T1000 (cell line): ENCODE measurements at regions not wholly inside any gene's neighbourhood (a gene's known extent, or its start where the extent isn't known, plus 50 kb on each side); places are given as distances from the start of the nearest gene placed in this dataset.

Experiments
- DNase-seq: peaks from one replicate; lab custom pipeline; 2025; ENCODE audit warnings: mixed read lengths; lab: John Stamatoyannopoulos, UW

DNA sequence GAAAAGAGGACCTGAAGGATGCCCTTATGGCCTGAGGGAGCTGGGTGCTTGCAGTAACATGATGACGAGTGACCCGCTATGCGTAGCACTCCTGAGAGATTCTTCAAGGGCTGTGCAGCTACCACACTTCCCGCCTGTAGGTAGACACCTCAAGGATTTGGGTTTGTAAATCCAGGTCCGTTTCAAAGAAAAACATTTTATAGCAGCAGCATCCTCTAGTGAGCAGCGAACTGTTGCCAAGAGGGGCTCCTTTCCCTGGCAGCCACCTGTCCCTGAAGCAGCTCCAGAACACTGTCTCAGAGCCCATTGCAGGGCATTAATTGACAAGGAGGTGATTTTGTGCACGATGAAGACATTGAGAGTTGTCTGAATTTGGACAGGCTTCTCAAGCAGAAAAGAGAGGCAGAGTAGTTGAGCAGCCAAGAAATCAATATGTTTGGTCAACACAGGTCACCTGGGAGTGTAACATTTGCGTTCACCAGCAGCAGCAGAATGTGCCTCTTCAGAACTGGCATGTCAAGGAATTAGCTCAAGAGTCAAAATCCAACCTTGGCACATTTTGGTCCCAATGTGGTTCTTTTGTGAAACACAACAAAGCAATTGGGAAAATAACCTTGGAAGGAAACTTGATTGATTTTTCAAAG is 209.8 kb upstream of the MTNR1B start:
- no peak for DNase-seq

DNA sequence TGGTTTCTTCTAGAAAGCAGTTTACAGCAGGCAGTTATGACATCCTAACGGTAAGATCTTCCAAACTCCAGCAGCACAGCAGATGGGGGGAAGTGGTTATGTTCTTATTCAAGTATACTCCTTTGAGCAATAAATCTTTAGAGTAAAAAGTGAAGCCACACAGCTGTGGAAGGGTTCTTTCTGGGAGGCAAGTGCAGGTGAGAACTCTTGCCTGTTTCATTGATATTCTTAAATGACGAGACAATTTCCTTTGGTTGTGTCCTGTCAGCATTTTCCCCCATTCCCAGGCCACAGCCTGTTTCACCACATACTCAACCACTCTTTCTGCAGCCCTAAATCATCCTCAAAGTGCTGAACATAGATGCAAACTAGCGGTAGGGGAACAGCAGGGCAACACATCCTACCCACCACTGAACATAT is 207.3 kb upstream of the MTNR1B start:
- no peak for DNase-seq

DNA sequence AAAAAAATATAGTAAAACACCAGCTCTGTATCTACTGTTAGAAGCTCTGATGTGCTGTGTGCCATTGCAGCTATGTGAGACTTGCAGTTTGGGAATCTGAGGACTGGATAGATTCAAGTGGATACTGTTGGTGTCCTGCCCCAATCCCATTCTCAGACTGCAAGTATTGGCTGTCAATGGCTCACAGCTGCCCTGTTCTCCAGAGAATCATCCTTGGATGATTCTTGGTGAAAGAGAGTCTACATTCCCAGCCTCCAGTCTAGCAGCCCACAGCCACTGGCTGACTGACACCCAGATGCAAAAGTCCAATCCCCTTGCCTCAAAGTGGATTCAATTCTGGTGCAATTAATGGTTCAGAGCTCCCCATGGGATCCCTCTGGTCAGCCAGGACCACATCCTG is 206.1 kb upstream of the MTNR1B start:
- DNase-seq, result no peak

DNA sequence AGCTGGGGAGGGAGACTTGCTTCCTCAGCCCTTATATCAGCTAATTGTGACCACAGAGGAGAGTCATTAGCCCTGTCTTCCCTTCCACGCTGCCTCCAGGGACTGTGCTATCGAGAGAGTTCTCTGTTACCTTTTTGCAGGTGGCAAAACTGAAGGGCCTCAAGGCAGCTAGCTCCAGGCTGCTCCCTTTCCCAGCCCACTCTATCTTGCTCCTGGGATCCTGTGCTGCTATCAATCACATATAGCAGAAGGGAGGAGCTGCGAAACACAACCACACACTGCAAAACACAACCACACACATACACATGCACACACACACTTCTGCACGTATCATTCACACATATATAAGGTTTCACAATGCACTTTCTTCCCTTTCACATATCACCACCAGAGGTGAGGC is 205.3 kb upstream of the MTNR1B start:
- no peak for DNase-seq

DNA sequence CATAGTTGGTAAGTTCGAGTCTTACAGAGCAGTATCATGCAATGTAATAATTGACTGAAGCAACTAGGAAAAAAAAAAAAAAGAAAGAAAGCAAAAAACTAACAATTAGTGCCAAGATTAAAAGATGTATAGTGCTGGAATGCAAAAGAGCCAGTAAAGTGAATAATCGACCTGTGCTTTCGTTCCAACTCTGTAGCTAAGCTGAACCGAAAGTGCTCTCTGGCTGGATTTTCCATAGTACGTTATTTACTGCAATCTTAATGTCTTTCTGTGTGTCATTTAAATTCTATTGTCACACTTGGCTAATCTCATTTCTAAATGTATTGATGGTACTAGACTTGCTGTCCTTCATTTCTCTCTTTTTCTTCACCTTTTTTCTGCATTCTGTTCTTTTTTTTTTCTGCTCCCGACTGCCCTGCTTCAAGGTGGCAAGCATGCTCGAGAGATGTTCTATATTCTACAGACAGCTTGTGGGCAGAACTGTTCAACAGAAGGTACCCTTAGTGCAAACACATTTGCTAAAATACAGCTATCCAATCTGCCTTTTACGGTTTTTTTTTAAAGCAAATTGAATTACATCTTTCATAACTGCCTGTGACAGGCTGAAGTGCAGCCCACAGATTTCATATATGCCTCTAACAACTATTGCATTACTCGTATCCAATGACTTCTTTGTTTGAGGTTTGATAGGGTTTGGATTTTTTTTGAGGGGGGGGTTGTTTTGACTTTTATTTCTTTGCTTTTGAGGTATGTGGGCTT is 204.2 kb upstream of the MTNR1B start:
- DNase-seq, result no peak

DNA sequence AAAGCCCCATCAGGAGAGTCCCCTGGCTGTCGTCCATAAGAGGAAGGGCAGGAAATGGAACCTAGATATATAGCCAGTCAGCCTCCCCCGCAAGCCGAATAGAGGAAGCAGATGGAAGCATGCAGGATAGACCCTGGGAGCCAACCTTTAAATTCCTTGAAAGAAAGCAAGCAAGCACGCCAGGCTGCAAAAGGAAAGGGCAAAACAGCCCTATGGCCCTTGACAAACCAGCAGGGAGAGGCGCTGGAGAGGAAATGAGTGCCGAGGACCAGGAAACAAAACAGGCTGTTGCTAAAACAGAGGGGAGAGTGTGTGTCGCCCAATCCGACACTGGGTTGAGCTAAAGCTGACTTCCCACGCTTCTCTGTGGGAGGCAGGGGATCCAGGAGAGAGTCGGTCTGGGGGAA is 203.5 kb upstream of the MTNR1B start:
- DNase-seq, result no peak

DNA sequence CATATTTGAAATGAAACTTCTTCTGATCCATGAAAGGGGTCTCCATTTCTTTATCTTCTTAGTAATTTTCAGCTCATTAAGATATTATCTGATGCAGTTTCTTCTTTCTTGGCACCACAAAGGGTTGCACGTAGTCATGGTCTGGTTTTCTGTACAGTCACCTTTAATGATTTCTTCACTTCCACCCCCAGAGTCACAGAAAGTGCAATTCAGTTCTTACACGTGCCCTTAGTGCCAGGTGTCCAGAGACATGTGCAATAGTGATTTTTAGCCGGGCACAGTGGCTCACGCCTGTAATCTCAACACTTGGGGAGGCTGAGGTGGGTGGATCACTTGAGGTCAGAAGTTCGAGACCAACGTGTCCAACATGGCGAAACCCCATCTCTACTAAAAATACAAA is 202.8 kb upstream of the MTNR1B start:
- DNase-seq, result no peak

DNA sequence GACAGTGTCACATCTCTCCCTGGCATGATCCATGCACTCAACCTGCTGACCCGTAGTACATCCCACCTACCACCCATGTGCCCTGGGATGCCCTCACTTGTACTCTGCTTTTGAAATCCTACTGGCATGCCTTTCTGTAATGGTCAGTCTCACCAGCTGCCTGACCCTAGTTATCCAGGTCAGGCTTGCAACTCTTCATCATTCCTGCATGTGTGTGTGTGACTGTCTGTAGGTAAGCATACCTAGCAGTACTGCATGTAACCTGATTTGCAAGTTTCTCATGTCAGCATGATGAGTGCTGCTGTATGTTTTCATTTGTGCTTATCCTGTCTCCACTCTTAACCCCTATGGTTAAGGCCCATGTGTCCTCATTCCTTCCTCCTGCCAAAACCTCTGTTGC is 202.0 kb upstream of the MTNR1B start:
- DNase-seq, result no peak

DNA sequence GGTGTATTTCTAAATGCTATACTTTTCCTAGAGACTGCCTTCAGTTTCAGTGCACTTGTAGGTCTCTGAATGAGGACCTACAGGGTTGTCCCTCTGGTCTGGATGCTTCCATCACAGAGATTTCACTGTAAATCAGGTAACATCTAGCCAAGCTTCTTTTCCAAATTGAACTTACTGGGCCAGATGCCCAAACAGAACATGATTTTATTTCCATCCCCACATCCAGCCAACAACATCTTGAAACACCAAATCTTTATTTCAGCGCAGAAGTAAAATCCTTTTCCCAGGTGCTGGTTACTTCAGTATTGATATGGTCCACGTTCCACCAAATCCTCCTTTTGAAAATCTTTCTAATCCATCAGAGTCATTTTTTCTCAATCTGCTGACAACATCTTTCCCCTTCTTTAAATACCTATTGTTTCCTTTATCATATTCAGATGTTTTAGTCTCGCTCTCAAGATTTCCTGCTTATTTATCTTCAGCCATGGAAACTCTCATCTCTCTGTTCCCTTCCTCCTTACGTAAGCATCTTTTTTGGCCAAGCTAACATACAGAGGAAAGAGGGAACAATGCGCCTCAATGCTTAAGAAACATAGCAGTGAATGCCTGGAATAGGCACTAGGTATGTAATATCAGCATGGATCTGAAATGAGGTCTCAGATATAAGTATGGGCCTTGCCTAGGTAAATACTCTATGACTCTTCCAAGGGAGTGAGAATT is 201.2 kb upstream of the MTNR1B start:
- no peak for DNase-seq

DNA sequence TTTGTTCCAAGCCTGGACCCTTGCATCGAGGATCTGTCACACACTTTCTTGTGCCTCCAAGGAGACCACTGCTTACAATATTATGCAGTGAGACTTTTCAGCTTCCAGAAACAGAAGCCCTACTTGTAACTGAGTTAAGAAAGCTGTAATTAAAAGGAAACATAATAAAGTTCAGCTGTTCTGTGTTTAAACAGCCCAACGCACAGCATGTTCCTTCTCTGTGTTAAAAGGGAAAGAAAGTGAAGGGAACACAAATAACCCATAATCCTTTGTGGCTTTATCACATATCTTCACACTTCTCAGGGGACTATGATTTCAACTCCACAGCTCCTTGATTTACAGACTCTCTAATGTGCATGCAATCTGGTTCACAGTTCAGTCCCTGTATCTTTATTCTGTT is 200.3 kb upstream of the MTNR1B start:
- DNase-seq, result no peak

DNA sequence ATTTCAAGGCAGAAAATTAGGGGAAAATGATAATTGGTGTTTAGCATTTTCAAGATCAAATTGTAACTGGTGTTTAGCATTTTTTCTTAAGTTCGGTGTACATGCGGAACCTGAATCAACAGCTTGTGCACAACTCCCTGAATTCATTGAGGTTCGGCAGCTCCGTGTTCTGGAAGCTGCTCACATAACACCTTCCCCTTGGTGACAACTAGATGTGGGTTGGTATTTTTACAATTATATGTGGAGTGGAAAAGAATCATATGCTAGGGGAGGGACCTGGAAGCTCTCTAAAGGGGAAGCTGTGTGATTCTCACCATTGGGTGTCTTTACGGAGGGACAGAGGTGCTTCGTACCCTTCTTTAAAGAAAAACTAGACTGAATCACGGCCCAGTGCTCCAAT is 199.0 kb upstream of the MTNR1B start:
- DNase-seq, result no peak

DNA sequence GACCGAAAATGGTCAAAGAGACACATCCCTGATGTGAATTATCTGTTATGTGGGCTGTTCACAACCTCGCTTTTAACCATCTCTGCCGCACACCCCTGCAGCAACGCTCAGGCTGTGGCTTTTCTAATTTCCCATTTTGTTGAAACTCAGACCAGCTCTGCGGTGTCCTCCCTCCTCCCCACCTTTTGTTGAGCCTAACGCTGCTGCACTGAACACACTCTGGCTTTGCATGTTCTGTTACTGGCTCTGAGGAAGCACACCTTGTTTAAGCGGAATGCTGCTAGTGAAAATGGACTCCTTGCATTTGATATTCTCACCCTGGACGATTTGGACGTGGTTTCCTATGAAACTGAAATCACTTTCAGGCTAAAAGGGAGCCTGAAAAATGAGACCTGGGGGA is 198.5 kb upstream of the MTNR1B start:
- DNase-seq, result no peak

DNA sequence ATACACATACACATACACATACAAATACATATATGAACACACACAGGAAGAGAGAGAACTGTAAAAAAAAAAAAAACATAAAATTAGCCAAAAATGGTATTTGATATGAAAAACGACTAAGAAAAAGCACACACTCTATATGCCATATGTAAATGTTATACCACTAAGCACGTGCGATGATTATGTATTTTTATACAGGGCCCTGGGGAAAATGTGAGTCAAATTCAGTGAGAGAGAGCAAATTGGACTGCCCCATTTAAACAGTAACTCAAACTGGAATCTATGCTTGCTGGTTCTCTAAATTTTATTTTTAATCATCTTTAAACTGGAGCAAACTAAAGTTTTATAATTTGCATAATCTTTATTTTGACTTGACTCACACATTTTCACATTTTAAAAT is 197.8 kb upstream of the MTNR1B start:
- DNase-seq, result no peak

DNA sequence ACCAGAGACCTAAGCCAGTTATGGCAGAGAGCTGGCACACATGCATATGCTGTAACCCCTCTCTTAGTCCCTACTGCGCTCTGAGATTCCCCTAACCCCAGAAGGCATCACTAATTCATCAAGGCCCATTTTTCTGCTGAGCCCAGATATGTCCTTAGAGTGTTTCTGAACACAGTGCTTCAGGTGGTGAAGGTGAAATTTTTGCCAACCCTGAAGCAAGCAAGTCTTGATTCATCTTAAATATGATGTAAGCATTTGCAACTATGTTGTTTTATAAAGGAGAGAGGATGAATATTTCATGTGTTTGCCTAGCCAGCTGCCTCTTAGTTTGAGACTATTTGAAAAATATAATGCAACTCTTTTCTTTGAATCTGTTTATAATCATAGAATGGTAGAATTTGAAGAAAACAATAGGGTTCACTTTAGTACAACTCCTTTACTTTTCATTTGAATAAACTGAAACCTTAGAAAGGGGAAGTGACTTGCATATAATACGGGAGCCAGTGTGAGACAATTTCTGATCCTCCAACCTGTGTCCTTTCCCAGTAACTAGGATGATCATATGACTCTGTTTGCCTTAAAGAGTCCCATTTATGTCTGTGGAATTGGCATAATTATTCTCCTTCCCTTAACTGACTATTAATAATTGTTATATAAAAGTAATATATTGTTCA is 194.3 kb upstream of the MTNR1B start:
- no peak for DNase-seq

DNA sequence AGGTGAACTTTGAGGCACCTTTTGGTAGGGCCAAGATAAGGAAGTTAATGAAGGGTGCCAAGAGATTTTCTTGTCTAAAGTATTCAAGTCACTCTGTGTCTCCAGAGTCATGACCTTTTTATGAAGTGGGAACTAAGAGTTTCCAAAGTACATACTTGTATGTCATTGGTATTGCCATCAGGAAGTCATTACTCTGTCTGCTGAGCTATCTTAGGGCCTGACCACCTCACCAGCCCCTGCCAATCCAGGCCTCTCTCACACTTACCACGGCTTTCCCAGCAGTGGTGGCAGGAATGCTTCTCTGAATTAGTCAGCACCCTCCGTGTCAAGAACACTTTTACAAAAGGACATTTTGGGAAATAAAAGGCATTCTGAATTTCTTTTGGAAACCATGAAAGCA is 192.8 kb upstream of the MTNR1B start:
- DNase-seq, result no peak

DNA sequence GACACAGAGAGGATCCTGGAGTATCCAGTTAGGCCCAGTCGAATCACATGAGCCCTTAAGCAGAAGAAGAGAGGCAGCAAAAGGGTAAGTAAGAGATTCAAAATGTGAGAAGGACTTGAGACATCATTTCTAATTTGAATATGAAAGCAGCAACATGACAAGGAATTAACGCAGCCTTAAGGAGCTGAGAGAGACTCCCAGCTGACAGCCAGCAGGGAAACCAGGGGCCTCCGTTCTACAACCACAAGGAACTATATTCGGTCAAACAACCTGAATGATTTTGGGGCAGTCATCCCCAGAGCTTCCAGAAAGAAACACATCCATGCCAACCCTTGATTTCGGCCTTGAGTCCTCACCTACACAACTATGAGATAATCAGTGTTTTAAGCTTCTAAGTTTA is 189.7 kb upstream of the MTNR1B start:
- no peak for DNase-seq

DNA sequence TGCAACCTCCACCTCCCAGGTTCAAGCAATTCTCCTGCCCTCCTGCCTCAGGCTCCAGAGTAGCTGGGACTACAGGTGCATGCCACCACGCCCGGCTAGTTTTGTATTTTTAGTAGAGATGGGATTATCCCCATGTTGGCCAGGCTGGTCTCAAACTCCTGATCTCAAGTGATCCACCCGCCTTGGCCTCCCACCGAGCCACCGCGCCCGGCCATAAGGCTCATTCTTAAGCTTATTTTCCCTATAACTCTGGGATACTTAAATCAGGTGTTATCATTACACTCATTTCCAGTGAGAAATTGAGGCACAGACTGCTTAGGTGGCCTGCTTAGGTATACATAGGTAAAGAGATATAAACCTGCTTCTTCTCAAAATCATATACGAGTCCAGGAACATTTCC is 188.3 kb upstream of the MTNR1B start:
- DNase-seq, result no peak

DNA sequence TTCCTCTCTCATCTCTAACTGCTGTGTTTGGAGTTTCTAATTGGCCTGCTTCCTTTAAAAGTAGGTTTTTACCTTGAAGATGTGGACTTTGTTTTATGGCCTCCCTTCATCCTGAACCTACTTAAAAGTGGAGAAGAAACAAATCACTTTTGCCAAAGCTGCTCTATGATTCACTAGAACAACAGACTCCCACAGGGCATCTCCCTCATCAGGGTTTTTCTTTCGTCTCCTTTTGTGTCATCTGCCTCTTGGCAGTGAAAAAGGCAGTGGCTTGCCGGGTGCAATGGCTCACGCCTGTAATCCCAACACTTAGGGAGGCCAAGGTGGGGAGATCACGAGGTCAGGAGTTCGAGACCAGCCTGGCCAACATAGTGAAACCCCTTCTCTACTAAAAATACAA is 186.6 kb upstream of the MTNR1B start:
- no peak for DNase-seq

DNA sequence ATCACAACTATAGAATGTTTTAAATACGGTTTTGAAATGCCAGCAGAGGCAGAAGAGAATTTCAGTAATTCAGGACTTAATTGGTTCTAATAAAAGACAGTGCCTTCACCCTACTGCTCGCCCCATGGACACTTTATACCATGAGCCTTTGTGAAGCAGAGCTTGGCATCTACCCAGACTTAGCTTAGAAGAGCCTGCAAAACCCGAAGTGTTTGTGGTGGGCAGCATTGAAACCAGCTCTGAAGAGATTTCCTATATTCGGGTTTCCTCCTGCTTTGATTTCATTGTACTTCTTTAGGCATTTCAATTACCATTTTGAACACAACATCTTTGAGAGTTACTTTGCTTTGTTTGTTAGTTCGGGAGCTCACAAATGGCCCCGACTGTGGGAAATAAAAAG is 185.1 kb upstream of the MTNR1B start:
- DNase-seq, result no peak

DNA sequence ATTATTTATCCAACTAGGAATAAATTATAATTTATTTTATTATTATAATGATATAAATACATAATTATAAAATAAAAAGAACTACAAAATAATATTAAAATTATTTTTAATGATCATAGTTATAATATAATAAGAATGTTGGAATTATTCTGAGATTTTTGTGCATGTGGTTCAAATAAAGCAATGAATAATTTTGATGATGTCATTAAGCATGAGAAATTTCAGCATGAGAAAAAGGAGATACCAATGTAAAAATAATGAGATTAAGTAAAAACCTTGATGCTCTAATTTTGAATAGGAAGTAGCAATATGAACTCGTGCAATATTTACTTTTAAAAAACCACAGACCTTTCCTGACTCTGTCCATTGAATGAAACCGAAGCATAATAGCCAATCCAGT is 181.8 kb upstream of the MTNR1B start:
- DNase-seq, result no peak

DNA sequence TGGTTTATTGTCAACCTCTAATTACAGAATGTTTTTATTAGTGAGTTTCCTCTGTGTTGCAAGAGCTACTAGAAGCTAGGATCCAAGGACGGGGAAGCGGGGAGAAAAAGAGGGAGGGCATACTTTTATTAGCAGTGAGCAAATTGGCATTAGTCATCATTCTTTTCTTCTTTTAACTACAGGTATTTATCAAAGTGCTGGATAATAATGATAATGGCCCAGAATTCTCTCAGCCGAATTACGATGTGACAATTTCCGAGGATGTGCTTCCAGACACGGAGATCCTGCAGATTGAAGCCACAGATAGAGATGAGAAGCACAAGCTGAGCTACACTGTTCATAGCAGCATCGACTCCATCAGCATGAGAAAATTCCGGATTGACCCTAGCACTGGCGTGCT is 179.7 kb upstream of the MTNR1B start:
- DNase-seq, result no peak

DNA sequence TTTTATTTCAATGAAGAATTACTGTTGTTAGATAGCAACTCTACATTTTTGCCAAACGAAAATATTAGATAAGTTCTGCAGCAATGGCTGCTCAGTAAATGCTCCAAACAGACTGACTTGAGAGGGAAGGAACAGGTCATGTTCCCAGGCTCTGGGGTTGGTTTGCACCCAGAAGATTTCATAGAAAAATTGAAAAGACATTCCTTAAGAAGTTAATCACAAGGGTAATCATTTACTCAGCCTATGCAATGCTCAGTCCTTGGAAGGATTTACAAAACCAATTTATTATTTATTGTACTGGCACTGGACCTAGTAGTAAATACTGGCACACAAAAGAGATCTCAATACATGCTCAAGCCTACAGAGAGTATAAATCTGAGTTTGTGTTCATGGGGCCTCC is 179.1 kb upstream of the MTNR1B start:
- no peak for DNase-seq
